Prostate gland (tissue), 2 donors: ENCODE measurements at regions not wholly inside any gene's neighbourhood (a gene's known extent, or its start where the extent isn't known, plus 50 kb on each side); places are given as distances from the start of the nearest gene placed in this dataset.

Experiments used
- CTCF ChIP-seq, 4 experiments: fragments of 200-600 bp in 2 of 4; fragments of 450-650 bp in 2 of 4; sonication (generic) in 2 of 4; IDR thresholded peaks; 1 replicate in 3 of 4; 2 replicates in 1 of 4; pipeline ENCODE4 v1.5.1; 2016 to 2019; ENCODE audit warnings: antibody characterized with exemption in 4 of 4, mild to moderate bottlenecking in 2 of 4, moderate library complexity in 2 of 4
- POLR2A ChIP-seq: fragments of 450-650 bp; IDR thresholded peaks from one replicate; pipeline ENCODE4 v1.6.1; 2016; ENCODE audit warnings: antibody characterized with exemption, mild to moderate bottlenecking

DNA sequence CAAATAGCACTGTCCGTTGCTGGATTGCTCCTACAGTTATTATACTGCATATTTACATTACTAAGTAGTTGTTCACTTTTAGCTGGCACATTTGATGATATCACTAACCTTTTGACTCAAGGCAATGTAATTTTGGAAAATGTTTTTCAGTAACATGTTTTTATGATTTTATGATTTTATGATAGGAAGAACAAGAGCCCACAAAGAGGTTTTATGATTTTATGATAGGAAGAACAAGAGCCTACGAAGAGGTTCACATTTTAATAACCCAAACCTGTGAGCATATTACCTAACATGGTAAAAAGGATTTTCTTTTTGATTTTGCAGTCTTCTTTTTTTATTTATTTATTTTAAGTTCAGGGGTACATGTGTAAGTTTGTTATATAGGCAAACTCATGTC is 172.3 kb upstream of the TPM1 start:
- TF ChIP-seq CTCF (IDR thresholded peaks at IDR 0.05) = no peak
- no peak for TF ChIP-seq POLR2A
